Activated B cell treated with CpG ODN at 0.5 μM for 24 hours (primary cell): ENCODE measurements at regions not wholly inside any gene's neighbourhood (a gene's known extent, or its start where the extent isn't known, plus 50 kb on each side); places are given as distances from the start of the nearest gene placed in this dataset.
"Not testable (repeated sequence)": the region's sequence is repeated elsewhere in the genome, so short reads cannot be mapped to it uniquely, and the experiment has no call there.

Experiments
- ATAC-seq: fragments of 200-7000 bp; cut with Tn5 transposase; one replicate; pipeline ENCODE4 v1.10.0; 2021; ENCODE audit warnings: low read depth, mild to moderate bottlenecking, moderate library complexity
- CTCF ChIA-PET: fragments of 350-600 bp; sonication (Branson Sonifier 250); formaldehyde crosslinking; loops from one replicate; lab custom pipeline; 2021; ENCODE audit warnings: antibody characterized with exemption; lab: Charles Lee
- POLR2A ChIA-PET: fragments of 350-600 bp; sonication (Branson Sonifier 250); formaldehyde crosslinking; loops from one replicate; lab custom pipeline; 2021; ENCODE audit warnings: antibody characterized with exemption; lab: Charles Lee
- DNase-seq: peaks from one replicate; pipeline ENCODE4 v3.0.0; 2022
- H3K27ac Mint-ChIP-seq: one replicate; pipeline ENCODE4 v1.8.0; 2020; ENCODE audit warnings: mixed read lengths
- H3K27me3 Mint-ChIP-seq: one replicate; pipeline ENCODE4 v1.8.0; 2021; ENCODE audit warnings: mixed read lengths
- H3K36me3 Mint-ChIP-seq: one replicate; pipeline ENCODE4 v1.8.0; 2021; ENCODE audit warnings: low read depth, mixed read lengths
- H3K4me1 Mint-ChIP-seq: one replicate; pipeline ENCODE4 v1.8.0; 2021; ENCODE audit warnings: mixed read lengths
- H3K4me3 Mint-ChIP-seq: one replicate; pipeline ENCODE4 v1.8.0; 2020; ENCODE audit warnings: mild to moderate bottlenecking, mixed read lengths
- H3K9me3 Mint-ChIP-seq: one replicate; pipeline ENCODE4 v1.8.0; 2020; ENCODE audit warnings: mixed read lengths
- intact Hi-C: fragments of 100-400 bp; cut with micrococcal nuclease; formaldehyde crosslinking; loops from one replicate; pipeline ENCODE4 v1.15.1; 2024
- TF ChIP-seq, protein P1 (sequence below): fragments of 200-600 bp; IDR thresholded peaks from one replicate; pipeline ENCODE4 v1.8.0; 2022; ENCODE audit warnings: antibody characterized with exemption, mild to moderate bottlenecking

DNA sequence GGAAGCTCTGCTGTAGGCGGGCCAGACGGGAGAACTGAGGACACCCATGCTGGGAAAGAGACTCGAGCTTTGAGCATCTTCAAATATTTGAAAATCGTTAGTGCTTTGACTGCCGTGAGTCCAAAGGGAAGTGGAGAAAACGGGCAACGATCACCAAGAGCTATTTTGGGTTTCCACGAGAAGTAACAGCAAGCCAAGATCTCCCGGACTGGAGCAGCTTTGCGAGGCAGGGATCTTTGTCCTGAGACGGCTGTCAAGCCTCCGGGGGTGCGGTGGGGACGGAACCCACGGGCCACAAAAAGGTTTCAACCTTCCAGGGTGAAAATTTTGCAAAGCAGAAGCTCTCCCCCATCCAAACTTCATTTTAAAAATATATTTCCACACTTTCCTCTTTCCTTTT lies 195.8 kb downstream of the NDUFA10 start:
- H3K4me3 Mint-ChIP-seq = no peak overlapping the region
- no peak for ATAC-seq
- no peak for DNase-seq

DNA sequence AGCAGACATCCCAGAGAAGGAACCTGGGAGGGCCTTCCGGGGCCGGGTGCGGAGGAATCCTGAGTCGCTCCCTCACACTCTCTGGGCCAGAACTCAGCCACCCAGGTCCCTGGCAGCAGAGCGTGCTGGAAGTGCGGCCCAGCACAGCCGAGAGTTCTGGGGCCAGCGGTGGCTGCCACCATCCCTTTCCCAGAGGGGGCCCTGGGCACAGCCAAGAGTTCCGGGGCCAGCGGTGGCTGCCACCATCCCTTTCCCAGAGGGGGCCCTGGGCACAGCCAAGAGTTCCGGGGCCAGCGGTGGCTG lies 196.2 kb downstream of the NDUFA10 start:
- CTCF ChIA-PET, intact Hi-C loops, H3K27ac Mint-ChIP-seq, H3K27me3 Mint-ChIP-seq, POLR2A ChIA-PET, H3K9me3 Mint-ChIP-seq, H3K36me3 Mint-ChIP-seq, H3K4me3 Mint-ChIP-seq, DNase-seq, H3K4me1 Mint-ChIP-seq, ATAC-seq: not testable (repeated sequence)

More for the DNA sequence above, 195.8 kb downstream of the NDUFA10 start:
- Mint-ChIP-seq H3K9me3 (no peaks in the 10 kb centered on the region), H3K36me3 (no peaks in the 10 kb centered on the region), H3K4me1 (no peaks in the 10 kb centered on the region), H3K27me3 (no peaks in the 10 kb centered on the region), H3K27ac (no peak overlapping the region)
- TF ChIP-seq, protein P1, sequence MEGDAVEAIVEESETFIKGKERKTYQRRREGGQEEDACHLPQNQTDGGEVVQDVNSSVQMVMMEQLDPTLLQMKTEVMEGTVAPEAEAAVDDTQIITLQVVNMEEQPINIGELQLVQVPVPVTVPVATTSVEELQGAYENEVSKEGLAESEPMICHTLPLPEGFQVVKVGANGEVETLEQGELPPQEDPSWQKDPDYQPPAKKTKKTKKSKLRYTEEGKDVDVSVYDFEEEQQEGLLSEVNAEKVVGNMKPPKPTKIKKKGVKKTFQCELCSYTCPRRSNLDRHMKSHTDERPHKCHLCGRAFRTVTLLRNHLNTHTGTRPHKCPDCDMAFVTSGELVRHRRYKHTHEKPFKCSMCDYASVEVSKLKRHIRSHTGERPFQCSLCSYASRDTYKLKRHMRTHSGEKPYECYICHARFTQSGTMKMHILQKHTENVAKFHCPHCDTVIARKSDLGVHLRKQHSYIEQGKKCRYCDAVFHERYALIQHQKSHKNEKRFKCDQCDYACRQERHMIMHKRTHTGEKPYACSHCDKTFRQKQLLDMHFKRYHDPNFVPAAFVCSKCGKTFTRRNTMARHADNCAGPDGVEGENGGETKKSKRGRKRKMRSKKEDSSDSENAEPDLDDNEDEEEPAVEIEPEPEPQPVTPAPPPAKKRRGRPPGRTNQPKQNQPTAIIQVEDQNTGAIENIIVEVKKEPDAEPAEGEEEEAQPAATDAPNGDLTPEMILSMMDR = no peak
- ChIA-PET CTCF (no interaction called here), POLR2A (no interaction called here)
- intact Hi-C loops = no loop called here

DNA sequence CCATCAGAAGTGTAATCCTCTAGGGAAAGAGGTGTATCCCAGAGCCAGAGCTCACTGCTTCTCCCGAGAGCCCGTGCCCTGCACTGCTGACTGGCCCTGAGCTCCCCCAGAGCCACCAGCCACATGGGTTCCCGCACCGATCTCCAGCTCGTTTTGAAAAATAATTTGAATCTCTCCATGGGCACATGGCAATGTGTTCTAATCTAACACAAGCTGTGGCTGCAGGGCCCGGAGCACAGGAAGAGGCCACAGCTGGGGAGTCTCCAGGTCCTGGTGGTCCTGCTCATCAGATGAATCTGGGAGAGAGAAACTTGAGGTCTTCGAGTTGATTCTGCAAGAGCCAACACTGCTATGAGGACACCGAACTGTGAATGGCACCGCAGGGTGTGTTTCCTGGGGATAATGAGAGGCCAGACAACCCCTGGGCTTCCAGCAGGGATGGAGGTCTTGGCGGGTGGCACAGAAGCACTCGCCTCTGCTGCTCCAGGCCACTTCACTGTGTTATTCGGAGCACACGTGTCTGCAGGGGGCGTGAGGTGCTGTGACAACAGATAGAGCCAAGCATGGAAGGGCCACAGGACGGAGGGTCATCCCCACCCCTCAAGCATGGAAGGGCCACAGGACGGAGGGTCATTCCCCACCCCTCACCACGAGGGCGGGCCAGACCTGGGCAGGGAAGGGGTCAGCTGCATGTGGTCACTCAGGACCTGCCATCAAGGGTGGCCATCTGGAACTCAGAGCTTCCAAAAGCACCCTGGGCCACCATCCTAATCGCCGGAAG lies 196.8 kb downstream of the NDUFA10 start:
- ChIA-PET CTCF (no interaction called here), POLR2A (no interaction called here)
- Mint-ChIP-seq H3K36me3 (no peaks in the 10 kb centered on the region), H3K4me3 (no peak overlapping the region), H3K9me3 (no peaks in the 10 kb centered on the region), H3K27ac (no peak overlapping the region), H3K4me1 (no peaks in the 10 kb centered on the region), H3K27me3 (no peaks in the 10 kb centered on the region)
- DNase-seq (no peak), ATAC-seq (no peak)
- TF ChIP-seq, protein P1 = no peak
- intact Hi-C loops = no loop called here

DNA sequence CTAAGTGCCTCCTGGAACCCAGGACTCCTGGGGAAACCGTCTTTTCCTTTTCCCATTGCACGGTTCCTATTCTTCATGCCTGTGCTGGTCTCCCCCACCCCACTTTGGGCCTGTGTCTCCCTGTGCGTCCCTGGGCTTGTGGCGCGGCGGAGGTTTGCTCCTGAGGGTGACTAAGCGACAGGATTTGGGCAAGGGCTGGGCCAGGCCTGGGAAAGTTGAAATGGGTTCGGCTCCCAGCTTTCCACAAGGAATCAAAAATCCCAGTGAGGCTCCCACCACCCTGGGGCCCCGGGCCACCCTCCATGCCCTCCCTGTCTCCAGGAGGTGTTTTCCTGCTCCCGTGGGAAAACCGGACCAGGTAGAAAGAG lies 197.6 kb downstream of the NDUFA10 start:
- DNase-seq (no peak), ATAC-seq (no peak)
- intact Hi-C loops = no loop called here
- POLR2A ChIA-PET = no interaction called here
- no peaks in the 10 kb centered on the region for H3K9me3 Mint-ChIP-seq
- H3K27ac Mint-ChIP-seq = no peak overlapping the region
- CTCF ChIA-PET = no interaction called here
- no peaks in the 10 kb centered on the region for H3K4me1 Mint-ChIP-seq
- peaks cover 5% of the 10 kb centered on the region for H3K27me3 Mint-ChIP-seq
- no peak overlapping the region for H3K4me3 Mint-ChIP-seq
- H3K36me3 Mint-ChIP-seq = no peaks in the 10 kb centered on the region
- TF ChIP-seq, protein P1 = no peak

DNA sequence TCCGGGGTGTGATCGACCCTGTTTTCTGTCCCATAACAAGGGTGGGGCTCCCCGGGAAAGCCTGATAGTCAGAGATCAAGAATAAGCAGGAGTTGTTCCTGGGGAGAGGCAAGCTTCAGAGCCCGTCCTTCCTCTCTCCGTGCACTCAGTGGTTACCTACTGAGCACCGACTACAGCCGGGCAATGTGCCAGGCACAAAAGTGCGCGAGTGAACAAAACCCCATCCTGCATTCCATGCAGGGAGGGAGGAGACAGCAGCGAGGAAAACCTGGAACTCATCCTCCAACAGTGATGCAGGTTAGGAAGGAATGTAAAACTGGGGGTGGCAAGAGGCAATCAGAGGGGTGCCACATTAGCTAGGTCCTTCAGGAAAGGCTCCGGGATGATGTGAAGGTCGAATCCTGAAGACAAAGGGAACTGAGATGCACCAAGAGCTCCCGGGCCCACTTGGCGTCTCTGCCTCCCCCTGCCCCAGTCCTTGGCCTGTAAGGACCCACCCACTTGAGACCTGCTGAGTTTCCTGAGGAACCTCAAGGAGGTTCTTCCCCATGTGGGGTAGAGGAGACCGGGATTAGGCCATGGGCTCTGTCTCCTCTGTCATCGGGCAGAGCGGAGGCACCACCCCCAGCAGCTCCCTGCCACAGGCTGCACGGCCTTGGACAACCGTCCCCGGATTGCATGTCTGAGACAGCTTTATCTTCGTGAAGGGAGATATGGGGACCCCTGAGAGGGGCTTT lies 198.2 kb downstream of the NDUFA10 start:
- CTCF ChIA-PET = no interaction called here
- Mint-ChIP-seq H3K9me3 (no peaks in the 10 kb centered on the region), H3K4me1 (no peaks in the 10 kb centered on the region), H3K27ac (no peak overlapping the region), H3K4me3 (no peak overlapping the region), H3K36me3 (no peaks in the 10 kb centered on the region), H3K27me3 (peaks cover 10% of the 10 kb centered on the region)
- intact Hi-C loops = no loop called here
- POLR2A ChIA-PET = no interaction called here
- DNase-seq = no peak
- TF ChIP-seq, protein P1 = no peak
- no peak for ATAC-seq
